NB4 (cell line): ENCODE measurements at regions not wholly inside any gene's neighbourhood (a gene's known extent, or its start where the extent isn't known, plus 50 kb on each side); places are given as distances from the start of the nearest gene placed in this dataset.

ENCODE experiments used
- MYC ChIP-seq: IDR thresholded peaks from 2 replicates; pipeline ENCODE4 v1.6.1; 2011; ENCODE audit warnings: low read depth, low read length
- POLR2A ChIP-seq: IDR thresholded peaks from 2 replicates; pipeline ENCODE4 v1.6.1; 2011; ENCODE audit warnings: mild to moderate bottlenecking; ENCODE audit not compliant: insufficient read length; ENCODE audit errors: extremely low read depth
- TF ChIP-seq, protein P1 (sequence below): IDR thresholded peaks from 2 replicates; pipeline ENCODE4 v1.6.1; 2011; ENCODE audit warnings: low read depth, low read length
- TF ChIP-seq, protein P2 (sequence below): IDR thresholded peaks from one replicate; pipeline ENCODE4 v1.5.1; 2012; ENCODE audit warnings: low read depth, low read length

DNA sequence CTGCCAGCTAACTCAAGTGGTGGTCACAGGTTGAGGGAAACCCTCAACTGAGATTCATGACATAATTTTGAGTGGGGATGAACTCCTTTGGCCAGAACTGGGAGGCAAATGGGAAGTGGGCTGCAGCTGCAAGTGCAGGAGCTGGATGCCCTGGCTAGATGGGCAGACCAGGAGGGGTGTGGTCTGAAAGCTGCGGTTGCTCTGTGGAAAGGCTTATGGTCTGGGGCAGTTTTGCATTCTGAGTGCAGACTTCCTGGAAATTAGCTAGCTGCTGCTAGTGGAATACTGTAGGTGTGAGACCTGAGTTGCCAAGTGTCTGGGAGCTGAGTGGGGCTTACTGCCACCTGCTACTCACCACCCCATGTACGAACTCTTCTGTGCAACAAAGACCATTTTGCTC, 52.1 kb upstream of the NAP1L2 start:
- TF ChIP-seq, protein P1, sequence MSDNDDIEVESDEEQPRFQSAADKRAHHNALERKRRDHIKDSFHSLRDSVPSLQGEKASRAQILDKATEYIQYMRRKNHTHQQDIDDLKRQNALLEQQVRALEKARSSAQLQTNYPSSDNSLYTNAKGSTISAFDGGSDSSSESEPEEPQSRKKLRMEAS, result no peak
- TF ChIP-seq, protein P2, sequence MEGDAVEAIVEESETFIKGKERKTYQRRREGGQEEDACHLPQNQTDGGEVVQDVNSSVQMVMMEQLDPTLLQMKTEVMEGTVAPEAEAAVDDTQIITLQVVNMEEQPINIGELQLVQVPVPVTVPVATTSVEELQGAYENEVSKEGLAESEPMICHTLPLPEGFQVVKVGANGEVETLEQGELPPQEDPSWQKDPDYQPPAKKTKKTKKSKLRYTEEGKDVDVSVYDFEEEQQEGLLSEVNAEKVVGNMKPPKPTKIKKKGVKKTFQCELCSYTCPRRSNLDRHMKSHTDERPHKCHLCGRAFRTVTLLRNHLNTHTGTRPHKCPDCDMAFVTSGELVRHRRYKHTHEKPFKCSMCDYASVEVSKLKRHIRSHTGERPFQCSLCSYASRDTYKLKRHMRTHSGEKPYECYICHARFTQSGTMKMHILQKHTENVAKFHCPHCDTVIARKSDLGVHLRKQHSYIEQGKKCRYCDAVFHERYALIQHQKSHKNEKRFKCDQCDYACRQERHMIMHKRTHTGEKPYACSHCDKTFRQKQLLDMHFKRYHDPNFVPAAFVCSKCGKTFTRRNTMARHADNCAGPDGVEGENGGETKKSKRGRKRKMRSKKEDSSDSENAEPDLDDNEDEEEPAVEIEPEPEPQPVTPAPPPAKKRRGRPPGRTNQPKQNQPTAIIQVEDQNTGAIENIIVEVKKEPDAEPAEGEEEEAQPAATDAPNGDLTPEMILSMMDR, result no peak
- TF ChIP-seq POLR2A (no peak), MYC (no peak)
